Panc1 (cell line): ENCODE measurements at regions not wholly inside any gene's neighbourhood (a gene's known extent, or its start where the extent isn't known, plus 50 kb on each side); places are given as distances from the start of the nearest gene placed in this dataset.

Source experiments
- ATAC-seq: fragments of 200-7000 bp; cut with Tn5 transposase; 2 replicates; pipeline ENCODE4 v1.9.1; 2020; ENCODE audit warnings: mild to moderate bottlenecking, moderate library complexity
- BruUV-seq: library from RNA; stranded (reverse); fragments of 400-500 nt; replicated peaks from 2 replicates; lab custom pipeline; 2021; lab: Mats Ljungman, UMichigan
- CTCF ChIA-PET: fragments of 300-600 bp; sonication (Branson Sonifier 250); formaldehyde crosslinking; loops from one replicate; lab custom pipeline; 2022; ENCODE audit warnings: antibody characterized with exemption; lab: Charles Lee
- POLR2A ChIA-PET: fragments of 300-600 bp; sonication (Branson Sonifier 250); formaldehyde crosslinking; loops from one replicate; lab custom pipeline; 2022; ENCODE audit warnings: antibody characterized with exemption; lab: Charles Lee
- DNase-seq: peaks from one replicate; pipeline ENCODE4 v3.0.0-alpha.2; 2010; ENCODE audit warnings: low read depth, low spot score
- H3K27ac ChIP-seq: 2 replicates; pipeline ENCODE4 v1.5.1; 2011; ENCODE audit warnings: mild to moderate bottlenecking, low read length, inconsistent platforms
- H3K27me3 ChIP-seq: fragments of 200-500 bp; sonication (Bioruptor generic); 2 replicates; pipeline ENCODE4 v1.6.0; 2014; ENCODE audit warnings: low read length, inconsistent platforms; ENCODE audit not compliant: control insufficient read depth, insufficient read depth
- H3K36me3 ChIP-seq: fragments of 200-500 bp; sonication (Bioruptor generic); 2 replicates; pipeline ENCODE4 v1.5.1; 2014; ENCODE audit warnings: inconsistent platforms, mild to moderate bottlenecking, low read length, moderate library complexity; ENCODE audit not compliant: control insufficient read depth, insufficient read depth
- H3K4me1 ChIP-seq: 2 replicates; pipeline ENCODE4 v1.5.1; 2011; ENCODE audit warnings: inconsistent platforms, mild to moderate bottlenecking, low read length, moderate library complexity; ENCODE audit not compliant: control insufficient read depth, insufficient read depth
- H3K4me3 ChIP-seq, 2 experiments: 2 replicates each; pipeline ENCODE4 v1.5.1; 2011 to 2012; ENCODE audit warnings: low read depth in 2 of 2, low read length in 2 of 2, mild to moderate bottlenecking in 2 of 2, inconsistent platforms in 1 of 2, moderate library complexity in 1 of 2
- H3K9me3 ChIP-seq: fragments of 200-500 bp; sonication (Bioruptor generic); 2 replicates; pipeline ENCODE4 v1.5.1; 2014; ENCODE audit warnings: low read depth, mild to moderate bottlenecking, inconsistent platforms, low read length, moderate library complexity; ENCODE audit not compliant: control insufficient read depth, insufficient read depth
- POLR2AphosphoS5 ChIP-seq: IDR thresholded peaks from 2 replicates; pipeline ENCODE4 v1.6.1; 2012; ENCODE audit warnings: mild to moderate bottlenecking, low read depth, low read length, moderate library complexity
- SIN3A ChIP-seq: IDR thresholded peaks from 2 replicates; pipeline ENCODE4 v1.6.1; 2012; ENCODE audit warnings: low read depth, mild to moderate bottlenecking, low read length, moderate library complexity, borderline replicate concordance; ENCODE audit not compliant: insufficient read depth
- TCF7L2 ChIP-seq: IDR thresholded peaks from 2 replicates; pipeline ENCODE4 v1.6.1; 2011; ENCODE audit warnings: mild to moderate bottlenecking, low read depth, low read length, inconsistent platforms
- in situ Hi-C: cut with HindIII; loops from 2 replicates; pipeline ENCODE4 v1.10.0; 2016; ENCODE audit warnings: low sequenced_read_pairs, low pct_unique_long_range_greater_than_20kb
- intact Hi-C: fragments of 100-400 bp; cut with micrococcal nuclease; formaldehyde crosslinking; loops from one replicate; pipeline ENCODE4 v1.10.0; 2022; ENCODE audit not compliant: unreplicated experiment
- TF ChIP-seq, protein P1 (sequence below): fragments of 450-650 bp; IDR thresholded peaks from 2 replicates; pipeline ENCODE4 v1.5.1; 2017; ENCODE audit warnings: mild to moderate bottlenecking
- TF ChIP-seq, protein P2 (sequence below), 2 experiments: IDR thresholded peaks; 2 replicates each; pipeline ENCODE4 v1.6.1; 2011 to 2012; ENCODE audit warnings: low read depth in 2 of 2, control low read depth in 1 of 2, low read length in 1 of 2, mild to moderate bottlenecking in 1 of 2, moderate library complexity in 1 of 2; ENCODE audit not compliant: insufficient read depth in 1 of 2

DNA sequence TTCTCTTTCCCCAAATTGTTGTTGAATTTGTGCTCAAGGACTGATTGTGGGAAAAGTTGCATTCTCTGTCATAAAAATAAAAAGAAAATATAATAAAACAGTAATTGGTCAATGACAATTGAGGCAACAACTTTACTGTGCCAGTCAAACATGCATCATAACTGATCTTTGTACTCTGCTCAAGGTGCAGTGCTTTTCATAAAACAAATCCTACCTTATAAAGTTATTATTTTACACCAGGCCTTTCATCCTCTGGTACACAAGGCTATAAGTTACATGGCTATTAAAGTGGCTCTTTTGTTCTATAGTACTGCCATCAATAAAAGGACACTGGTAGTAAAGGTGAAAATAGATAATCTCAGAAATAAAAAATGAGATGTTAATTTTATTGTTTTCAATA is 761.9 kb downstream of the SATB2 start:
- H3K4me3 ChIP-seq = no peak overlapping the region
- no peak for TF ChIP-seq SIN3A
- TF ChIP-seq, protein P1, sequence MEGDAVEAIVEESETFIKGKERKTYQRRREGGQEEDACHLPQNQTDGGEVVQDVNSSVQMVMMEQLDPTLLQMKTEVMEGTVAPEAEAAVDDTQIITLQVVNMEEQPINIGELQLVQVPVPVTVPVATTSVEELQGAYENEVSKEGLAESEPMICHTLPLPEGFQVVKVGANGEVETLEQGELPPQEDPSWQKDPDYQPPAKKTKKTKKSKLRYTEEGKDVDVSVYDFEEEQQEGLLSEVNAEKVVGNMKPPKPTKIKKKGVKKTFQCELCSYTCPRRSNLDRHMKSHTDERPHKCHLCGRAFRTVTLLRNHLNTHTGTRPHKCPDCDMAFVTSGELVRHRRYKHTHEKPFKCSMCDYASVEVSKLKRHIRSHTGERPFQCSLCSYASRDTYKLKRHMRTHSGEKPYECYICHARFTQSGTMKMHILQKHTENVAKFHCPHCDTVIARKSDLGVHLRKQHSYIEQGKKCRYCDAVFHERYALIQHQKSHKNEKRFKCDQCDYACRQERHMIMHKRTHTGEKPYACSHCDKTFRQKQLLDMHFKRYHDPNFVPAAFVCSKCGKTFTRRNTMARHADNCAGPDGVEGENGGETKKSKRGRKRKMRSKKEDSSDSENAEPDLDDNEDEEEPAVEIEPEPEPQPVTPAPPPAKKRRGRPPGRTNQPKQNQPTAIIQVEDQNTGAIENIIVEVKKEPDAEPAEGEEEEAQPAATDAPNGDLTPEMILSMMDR = no peak
- TF ChIP-seq TCF7L2 = no peak
- no peak for TF ChIP-seq POLR2AphosphoS5
- TF ChIP-seq, protein P2, sequence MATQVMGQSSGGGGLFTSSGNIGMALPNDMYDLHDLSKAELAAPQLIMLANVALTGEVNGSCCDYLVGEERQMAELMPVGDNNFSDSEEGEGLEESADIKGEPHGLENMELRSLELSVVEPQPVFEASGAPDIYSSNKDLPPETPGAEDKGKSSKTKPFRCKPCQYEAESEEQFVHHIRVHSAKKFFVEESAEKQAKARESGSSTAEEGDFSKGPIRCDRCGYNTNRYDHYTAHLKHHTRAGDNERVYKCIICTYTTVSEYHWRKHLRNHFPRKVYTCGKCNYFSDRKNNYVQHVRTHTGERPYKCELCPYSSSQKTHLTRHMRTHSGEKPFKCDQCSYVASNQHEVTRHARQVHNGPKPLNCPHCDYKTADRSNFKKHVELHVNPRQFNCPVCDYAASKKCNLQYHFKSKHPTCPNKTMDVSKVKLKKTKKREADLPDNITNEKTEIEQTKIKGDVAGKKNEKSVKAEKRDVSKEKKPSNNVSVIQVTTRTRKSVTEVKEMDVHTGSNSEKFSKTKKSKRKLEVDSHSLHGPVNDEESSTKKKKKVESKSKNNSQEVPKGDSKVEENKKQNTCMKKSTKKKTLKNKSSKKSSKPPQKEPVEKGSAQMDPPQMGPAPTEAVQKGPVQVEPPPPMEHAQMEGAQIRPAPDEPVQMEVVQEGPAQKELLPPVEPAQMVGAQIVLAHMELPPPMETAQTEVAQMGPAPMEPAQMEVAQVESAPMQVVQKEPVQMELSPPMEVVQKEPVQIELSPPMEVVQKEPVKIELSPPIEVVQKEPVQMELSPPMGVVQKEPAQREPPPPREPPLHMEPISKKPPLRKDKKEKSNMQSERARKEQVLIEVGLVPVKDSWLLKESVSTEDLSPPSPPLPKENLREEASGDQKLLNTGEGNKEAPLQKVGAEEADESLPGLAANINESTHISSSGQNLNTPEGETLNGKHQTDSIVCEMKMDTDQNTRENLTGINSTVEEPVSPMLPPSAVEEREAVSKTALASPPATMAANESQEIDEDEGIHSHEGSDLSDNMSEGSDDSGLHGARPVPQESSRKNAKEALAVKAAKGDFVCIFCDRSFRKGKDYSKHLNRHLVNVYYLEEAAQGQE (IDR thresholded peaks at IDR 0.05; ENCODE audit: insufficient read depth in 1 of 2, low read depth in 2 of 2, low read length in 1 of 2) = no peak
- no peak for DNase-seq
- no peaks in the 10 kb centered on the region for H3K27me3 ChIP-seq
- no peak overlapping the region for H3K27ac ChIP-seq
- ChIA-PET CTCF (no interaction called here), POLR2A (no interaction called here)
- no peaks in the 10 kb centered on the region for H3K9me3 ChIP-seq
- in situ Hi-C loops (no loop called here), intact Hi-C loops (no loop called here)
- no peaks in the 10 kb centered on the region for H3K36me3 ChIP-seq
- ATAC-seq = no peak
- H3K4me1 ChIP-seq = no peaks in the 10 kb centered on the region
- BruUV-seq = no TSS peak

DNA sequence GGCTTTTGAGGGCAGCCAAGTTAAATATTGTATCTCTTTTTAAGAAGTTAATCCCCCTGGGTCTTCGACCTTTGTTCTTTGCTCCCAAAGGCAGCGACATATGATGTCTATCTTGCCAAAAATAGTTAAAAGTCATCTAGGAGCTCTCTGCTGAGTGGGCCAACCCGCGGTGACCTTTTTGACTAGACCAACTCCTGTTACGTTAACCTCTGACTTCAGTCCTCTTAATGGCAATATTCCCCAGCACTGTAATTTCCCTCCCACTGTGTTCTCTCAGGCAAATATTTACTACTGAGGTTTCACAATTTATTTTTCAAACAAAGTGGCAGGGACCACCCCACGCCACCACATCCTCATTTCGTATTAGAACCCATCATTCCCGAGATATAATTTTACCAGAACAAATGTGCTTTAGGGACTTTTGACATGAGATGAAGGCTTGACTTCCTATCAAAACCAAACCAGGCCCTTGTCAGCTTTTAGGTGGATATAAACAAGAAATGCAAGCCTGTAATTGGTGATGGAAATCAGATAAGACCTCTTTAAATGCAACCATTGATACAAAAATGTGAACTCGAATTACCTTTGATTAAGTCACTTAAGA is 764.7 kb downstream of the SATB2 start:
- ATAC-seq (no peak), DNase-seq (no peak)
- POLR2A ChIA-PET = interaction anchor here (0.6 kb wide), 1 partner anchor 272 kb away, joined by 3 read pairs; no protein-coding TSS in a partner anchor
- in situ Hi-C loops (no loop called here), intact Hi-C loops (no loop called here)
- no TSS peak for BruUV-seq
- Histone ChIP-seq H3K9me3 (no peaks in the 10 kb centered on the region), H3K4me3 (no peak overlapping the region), H3K27me3 (no peaks in the 10 kb centered on the region), H3K27ac (no peak overlapping the region), H3K36me3 (no peaks in the 10 kb centered on the region), H3K4me1 (no peaks in the 10 kb centered on the region)
- TF ChIP-seq POLR2AphosphoS5 = no peak
- TF ChIP-seq TCF7L2 = no peak
- TF ChIP-seq, protein P2 (IDR thresholded peaks at IDR 0.05; ENCODE audit: insufficient read depth in 1 of 2, low read depth in 2 of 2, low read length in 1 of 2) = no peak
- TF ChIP-seq, protein P1 = no peak
- no peak for TF ChIP-seq SIN3A
- CTCF ChIA-PET = no interaction called here
